ENCODE measurements at regions not wholly inside any gene's neighbourhood (a gene's known extent, or its start where the extent isn't known, plus 50 kb on each side); places are given as distances from the start of the nearest gene placed in this dataset.
"Not testable (repeated sequence)": the region's sequence is repeated elsewhere in the genome, so short reads cannot be mapped to it uniquely, and the experiment has no call there.

DNA sequence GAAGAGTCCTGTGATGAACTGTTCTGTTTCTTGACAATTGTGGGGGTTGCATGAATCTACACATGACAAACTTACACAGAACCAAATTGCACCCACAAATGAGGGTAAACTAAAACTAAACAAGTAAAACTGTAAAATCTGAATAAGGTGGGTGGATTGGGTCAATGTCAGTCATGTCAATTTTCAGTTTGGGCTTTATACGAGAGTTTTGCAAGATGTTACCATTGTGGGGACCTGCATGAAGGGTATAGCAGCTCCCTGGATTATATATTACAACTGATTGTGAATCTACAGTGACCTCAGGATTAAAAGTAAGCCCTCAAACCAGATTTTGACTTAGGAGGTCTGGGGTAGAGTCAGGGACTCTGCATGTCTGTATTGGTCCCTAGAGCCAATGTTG is 101.5 kb upstream of the LHX5 start:
- DNase-seq (ENCODE audit: low spot score) = no peak

GRCh38 chr12:113571713-113572112 is 100.0 kb upstream of the LHX5 start:
- no peak for DNase-seq (ENCODE audit: low spot score)

DNA sequence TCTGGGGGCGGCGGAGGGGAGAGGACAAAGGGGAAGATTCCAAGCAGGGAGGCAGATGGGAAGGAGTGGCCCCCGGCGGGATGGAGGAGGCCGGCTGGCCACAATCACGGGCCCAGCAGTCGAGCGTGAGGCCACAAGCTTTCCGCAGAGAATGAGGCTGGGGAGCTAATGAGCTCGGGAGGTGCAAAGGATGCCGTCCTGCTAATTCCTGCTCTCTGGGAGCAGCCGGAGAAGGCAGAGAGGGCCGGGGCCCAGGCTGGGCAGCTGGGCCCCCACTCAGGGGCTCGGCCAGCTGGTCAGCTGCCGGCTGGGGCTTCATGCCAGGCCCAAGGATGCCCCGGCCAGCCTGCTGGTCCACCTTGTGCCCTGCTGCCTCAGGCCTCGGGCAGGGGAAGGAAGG is 98.1 kb upstream of the LHX5 start:
- DNase-seq (ENCODE audit: low spot score) = no peak

DNA sequence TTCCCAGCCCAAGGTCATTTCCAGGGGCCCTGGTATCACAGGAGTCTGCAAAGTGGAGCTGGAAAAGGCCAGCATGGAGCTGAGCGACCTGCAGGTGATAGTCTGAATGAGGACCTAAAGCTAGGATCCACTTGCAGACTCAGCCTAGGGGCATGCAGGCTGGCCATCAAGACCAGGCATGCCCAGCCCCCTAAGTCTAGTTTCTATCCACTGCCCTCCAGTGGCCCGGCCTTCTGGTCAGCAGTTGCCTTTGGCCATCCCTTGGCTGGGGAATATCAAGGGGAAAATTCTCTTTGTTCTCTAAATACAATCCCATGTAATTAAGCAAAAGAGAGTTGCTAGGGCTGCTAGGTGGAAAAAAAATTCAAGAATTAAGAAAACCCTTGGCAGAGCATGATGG is 96.3 kb upstream of the LHX5 start:
- DNase-seq (ENCODE audit: low spot score) = no peak

GRCh38 chr12:113565368-113565767 is 93.7 kb upstream of the LHX5 start:
- no peak for DNase-seq (ENCODE audit: low spot score)

DNA sequence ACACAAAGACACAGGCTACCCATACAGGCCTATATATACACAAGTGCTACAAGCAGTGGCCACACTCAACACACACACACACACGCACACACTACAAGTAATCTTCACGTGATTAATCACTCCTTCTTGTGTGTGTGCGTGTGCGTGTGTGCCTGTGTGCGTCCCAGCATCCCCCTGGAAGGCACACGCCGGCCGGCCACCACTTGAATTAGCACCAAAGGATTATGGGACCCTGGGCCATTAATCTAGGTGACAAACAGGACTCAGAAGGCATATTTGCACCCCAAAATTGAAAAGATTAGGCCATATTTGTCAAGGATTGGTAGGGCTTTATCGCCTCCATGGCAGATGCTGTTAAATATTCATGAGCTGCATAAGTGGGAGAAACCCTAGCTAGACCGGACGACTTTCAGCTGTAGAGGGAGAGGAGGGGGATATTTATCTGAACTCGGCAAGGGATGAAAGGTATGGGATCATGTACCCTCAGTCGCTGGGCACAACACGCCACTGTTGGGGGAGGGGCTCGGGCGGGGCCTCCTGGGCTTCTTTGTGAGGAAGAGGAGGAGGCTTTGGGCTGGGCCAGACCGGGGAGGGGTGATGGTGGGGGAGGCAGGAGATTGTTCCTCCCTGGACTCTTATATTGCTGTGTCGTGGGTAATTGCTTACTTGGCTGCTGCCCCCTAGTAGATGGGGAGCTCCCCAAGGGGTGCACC is 89.6 kb upstream of the LHX5 start:
- DNase-seq (ENCODE audit: low spot score) = no peak

GRCh38 chr12:113559466-113559865 is 87.8 kb upstream of the LHX5 start:
- DNase-seq (ENCODE audit: low spot score) = no peak

DNA sequence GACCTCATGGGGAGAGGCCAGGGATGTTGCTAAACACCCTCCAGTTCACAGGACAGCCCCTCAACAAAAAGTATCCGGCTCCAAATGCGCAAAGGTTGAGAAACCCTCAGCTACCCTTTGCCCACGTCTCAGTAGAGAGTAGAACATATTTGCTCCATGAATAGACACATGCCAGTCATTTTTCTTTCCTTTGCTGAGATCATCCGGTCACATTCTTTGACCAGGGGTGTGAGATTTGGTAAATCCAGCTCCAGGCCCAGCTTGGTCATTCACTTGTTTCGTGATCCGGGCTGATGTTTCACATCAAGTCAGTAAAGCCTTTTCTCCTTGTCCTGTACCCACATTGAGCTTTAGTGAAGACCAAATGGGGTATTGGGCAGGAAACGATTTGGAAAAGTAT is 83.6 kb upstream of the LHX5 start:
- DNase-seq (ENCODE audit: low spot score) = no peak

DNA sequence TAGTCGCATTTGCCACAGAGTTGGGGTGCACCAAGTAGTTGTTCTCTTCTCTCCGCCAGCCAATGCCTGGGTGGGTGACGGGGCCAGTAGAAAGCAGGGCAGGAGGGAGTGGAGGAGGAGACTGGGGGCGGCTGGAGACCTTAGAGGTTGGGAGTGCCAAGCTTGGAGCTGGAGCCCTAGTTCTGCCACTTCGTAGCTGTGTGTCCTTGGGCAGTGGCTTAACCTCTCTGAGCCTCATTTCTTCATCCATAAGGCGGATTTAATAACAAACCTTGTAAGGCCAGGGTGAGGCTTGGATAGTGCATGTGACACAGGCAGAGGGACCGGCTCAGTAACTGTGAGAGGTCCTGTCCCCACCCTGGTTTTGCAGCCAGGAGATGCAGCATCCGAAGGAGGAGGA is 81.1 kb upstream of the LHX5 start:
- DNase-seq (ENCODE audit: low spot score) = no peak

DNA sequence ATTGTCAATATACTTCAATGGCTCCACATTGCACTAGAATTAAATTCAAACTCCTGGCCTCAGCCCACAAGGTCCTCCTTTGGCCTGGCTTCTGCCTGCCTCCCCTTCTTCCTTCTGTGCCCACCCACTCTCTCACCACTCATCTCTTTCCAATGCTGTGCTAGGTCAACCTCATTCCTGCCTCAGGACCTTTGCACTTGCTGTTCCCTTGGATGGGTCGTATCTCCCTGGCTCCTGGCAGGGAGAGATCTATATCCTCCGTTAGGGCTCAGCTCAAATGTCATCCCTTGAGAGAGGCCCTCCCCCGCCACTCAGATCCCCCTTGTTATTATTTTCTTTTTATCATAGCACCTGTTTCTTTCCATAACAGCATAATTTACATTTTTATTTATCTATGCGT is 79.9 kb upstream of the LHX5 start:
- DNase-seq (ENCODE audit: low spot score) = no peak

- DNase-seq (ENCODE audit: low spot score) = no peak
These were observed 76.8 kb upstream of the LHX5 start for GRCh38 chr12:113548467-113548866.

GRCh38 chr12:113546916-113547863 is 75.5 kb upstream of the LHX5 start:
- DNase-seq (ENCODE audit: low spot score) = no peak

GRCh38 chr12:113537751-113538087 is 66.0 kb upstream of the LHX5 start:
- no peak for DNase-seq (ENCODE audit: low spot score)

GRCh38 chr12:113537046-113537750 is 65.5 kb upstream of the LHX5 start:
- no peak for DNase-seq (ENCODE audit: low spot score)

GRCh38 chr12:113535100-113535499 is 63.4 kb upstream of the LHX5 start:
- DNase-seq (ENCODE audit: low spot score) = no peak

GRCh38 chr12:113534555-113534954 is 62.9 kb upstream of the LHX5 start:
- no peak for DNase-seq (ENCODE audit: low spot score)

DNA sequence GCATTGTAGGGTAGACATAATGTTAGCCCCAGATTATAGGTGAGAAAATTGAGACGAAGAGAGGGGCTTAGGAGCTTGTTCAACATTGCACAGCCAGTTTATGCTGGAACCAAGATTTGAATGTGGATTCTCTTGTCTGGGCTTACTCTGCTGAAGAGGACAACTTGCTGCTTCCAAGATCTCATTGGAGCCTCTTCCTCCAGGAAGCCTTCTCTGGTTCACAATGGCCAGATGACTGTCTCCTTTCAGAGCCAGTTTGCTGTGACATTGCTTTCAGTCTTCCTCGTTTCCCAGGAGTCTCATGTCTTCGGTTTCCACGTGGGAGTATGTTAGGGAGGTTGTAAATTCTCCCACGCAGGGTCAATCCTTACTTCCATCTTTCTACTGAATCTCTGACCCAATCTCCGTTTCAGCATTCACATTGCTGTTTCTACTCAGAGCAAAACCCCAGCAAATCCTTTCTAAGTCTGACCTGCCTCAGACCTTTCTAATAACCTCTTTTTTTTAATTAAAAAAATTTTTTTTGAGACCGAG is 62.2 kb upstream of the LHX5 start:
- no peak for DNase-seq (ENCODE audit: low spot score)

GRCh38 chr12:113532292-113532691 is 60.6 kb upstream of the LHX5 start:
- DNase-seq (ENCODE audit: low spot score) = no peak

DNA sequence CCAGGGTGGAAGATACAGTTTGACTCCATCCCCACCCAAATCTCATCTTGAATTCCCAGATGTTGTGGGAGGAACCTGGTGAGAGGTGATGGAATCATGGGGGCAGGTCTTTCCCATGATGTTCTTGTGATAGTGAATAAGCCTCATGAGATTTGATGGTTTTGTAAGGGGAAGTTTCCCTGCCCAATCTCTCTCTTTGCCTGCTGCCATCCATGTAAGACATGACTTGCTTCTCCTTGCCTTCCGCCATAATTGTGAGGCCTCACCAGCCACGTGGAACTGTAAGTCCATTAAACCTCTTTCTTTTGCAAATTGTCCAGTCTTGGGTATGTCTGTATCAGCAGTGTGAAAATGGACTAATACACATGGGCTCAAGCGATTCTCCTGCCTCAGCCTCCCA is 59.4 kb upstream of the LHX5 start:
- not testable (repeated sequence) for DNase-seq (ENCODE audit: low spot score)

DNA sequence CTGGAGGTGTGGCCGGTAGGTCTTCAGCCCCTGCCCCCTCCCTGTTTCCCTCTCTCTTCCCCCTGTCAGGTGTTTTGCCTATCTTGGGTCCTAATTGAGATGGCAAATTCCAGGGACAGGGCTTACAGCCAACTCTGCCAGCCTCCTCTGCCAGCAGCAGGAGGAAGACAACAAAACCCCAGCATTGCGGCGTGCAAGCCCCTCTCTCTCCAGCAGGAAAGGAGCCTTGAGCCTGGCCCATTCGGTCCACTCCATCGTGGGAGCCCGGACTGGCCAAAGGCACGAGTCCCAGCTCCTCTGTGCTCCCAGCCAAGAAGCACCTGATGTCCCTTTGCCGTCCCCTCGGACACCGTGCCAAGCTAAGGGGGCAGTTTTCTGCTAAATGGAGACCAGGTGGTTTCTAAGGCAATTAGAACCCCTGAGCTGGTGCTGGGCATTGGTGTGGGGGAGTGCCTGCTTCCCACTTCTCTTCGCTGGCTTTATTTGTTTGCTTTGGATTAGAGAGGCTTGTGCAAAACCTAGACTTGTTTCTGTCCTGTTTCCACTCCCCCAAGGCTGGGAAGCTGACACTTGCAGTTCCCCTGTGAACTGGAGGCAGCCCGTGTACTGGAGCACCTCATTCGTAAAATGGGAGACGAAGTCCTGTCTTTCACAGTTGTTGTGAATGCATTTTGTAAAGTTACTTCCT is 57.1 kb upstream of the LHX5 start:
- DNase-seq (ENCODE audit: low spot score) = no peak

DNA sequence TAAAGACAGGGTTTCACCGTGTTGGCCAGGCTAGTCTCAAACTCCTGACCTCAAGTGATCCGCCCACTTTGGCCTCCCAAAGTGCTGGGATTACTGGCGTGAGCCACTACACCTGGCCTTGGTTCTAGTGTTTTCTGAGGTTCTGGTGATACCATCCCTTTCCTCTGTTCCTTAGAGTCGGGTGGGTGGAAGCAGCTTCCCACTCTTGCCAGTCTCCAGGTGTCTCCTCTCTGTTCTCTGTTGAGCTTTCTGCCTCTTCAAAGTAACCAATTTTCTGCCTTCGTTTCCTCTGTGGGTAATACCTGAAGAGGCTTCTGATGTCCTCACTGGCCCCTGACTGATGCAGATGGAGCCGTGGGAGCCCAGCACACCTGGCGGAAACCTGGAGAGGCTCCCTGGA is 53.4 kb upstream of the LHX5 start:
- no peak for DNase-seq (ENCODE audit: low spot score)

DNA sequence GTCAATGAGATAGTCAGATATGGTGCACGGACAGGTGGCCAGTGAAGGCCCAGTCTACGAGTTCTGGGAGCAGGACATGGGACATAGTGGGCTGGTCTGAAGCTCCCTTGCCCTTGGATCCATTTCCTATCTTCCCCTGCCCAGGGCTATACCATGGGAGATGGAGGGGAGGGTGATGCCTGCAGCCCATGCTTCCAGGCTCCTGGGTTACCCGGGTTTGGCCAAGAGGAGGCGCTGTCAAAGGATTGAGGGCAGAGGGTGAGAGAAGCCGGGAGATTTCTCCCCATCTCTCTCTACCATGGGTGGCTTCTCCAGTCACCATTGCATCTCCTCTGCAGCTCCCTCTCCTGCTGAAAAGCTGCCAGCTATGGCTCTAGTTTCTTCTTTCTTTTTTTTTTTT is 52.8 kb upstream of the LHX5 start:
- no peak for DNase-seq (ENCODE audit: low spot score)
